ENCODE measurements at regions not wholly inside any gene's neighbourhood (a gene's known extent, or its start where the extent isn't known, plus 50 kb on each side); places are given as distances from the start of the nearest gene placed in this dataset.

DNA sequence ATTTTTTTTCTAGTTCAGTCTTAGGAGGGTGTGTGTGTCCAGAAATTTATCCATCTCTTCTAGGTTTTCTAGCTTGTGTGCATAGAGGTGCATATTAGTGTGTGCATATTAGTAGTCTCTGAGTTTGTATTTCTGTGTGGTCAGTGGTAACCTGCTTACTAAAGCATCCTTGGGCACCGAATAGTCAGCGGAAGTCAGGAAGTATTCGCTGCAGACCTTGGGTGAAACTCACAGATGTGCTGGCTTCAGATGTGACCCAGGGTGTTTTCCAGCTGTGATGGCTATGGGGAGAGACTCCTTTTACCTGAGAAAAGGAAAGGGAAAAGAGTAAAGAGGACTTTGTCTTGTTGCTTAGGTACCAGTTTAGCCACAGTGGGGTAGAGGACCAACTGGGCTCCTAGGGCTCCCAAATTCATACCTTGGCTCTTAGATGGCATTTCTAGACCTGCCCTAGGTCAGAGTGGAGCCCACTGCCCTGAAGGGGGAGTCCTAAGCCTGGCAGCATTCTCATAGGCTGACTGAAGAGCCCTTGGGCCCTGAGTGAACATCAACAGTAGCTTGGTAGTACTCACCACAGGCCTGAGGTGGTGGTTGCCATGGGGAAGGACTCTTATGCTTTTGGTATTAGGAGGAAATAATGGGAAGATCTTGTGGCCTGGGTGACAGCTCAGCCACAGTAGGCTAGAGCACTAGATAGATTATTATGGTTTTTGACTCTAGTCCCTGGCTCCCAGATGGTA is 286.0 kb upstream of the ZPLD1 start:
- H3K4me3 ChIP-seq (ENCODE audit: low read depth, low read length) = no peak overlapping the region
- no peak for DNase-seq (ENCODE audit: low read depth, low spot score)
- POLR2A ChIA-PET = no interaction called here
- TF ChIP-seq, protein P1, sequence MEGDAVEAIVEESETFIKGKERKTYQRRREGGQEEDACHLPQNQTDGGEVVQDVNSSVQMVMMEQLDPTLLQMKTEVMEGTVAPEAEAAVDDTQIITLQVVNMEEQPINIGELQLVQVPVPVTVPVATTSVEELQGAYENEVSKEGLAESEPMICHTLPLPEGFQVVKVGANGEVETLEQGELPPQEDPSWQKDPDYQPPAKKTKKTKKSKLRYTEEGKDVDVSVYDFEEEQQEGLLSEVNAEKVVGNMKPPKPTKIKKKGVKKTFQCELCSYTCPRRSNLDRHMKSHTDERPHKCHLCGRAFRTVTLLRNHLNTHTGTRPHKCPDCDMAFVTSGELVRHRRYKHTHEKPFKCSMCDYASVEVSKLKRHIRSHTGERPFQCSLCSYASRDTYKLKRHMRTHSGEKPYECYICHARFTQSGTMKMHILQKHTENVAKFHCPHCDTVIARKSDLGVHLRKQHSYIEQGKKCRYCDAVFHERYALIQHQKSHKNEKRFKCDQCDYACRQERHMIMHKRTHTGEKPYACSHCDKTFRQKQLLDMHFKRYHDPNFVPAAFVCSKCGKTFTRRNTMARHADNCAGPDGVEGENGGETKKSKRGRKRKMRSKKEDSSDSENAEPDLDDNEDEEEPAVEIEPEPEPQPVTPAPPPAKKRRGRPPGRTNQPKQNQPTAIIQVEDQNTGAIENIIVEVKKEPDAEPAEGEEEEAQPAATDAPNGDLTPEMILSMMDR (IDR thresholded peaks at IDR 0.05; ENCODE audit: insufficient read depth, low read length, missing control alignments) = no peak
- CTCF ChIA-PET = interaction anchor here (2.1 kb wide), 1 partner anchor 13 kb away, joined by 7 read pairs; no protein-coding TSS in a partner anchor

DNA sequence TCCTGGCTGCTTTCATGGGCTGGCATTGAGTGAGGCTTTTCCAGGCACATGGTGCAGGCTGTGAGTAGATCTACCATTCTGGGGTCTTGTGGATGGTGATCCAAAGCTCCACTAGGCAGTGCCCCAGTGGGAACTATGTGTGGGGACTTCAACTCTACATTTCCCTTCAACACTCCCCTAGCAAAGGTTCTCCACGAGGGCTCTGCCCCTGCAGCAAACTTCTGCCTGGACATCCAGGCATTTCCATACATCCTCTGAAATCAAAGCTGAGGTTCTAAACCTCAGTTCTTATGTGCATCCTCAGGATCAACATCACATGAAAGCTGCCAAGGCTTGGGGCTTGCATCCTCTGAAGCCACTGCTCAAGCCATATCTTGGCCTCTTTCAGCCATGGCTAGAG is 282.9 kb upstream of the ZPLD1 start:
- no peak for DNase-seq (ENCODE audit: low read depth, low spot score)
- POLR2A ChIA-PET = no interaction called here
- TF ChIP-seq, protein P1 (IDR thresholded peaks at IDR 0.05; ENCODE audit: insufficient read depth, low read length, missing control alignments) = no peak
- H3K4me3 ChIP-seq (ENCODE audit: low read depth, low read length) = no peak overlapping the region
- CTCF ChIA-PET = interaction anchor here (1.0 kb wide), 1 partner anchor 77 kb away, joined by 3 read pairs; no protein-coding TSS in a partner anchor

DNA sequence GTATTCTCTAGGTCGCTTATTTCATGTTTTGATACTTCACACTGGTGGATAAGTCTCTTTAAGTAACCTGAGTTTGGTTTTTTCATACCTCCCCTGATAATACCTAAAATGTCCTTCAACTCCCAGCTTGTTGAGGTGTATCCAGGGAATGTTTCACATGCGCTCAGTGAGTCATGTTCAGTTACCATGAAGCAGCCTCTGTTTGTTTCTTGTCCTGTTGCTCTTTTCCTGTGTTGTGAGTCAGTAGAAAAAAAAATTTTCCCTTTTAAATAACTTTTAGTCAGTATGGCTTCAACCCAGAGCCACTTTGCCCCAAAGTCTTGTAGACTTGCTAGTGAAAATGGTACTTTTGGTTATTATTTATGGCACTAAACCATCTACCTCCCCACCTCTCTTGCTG is 278.4 kb upstream of the ZPLD1 start:
- TF ChIP-seq, protein P1 (IDR thresholded peaks at IDR 0.05; ENCODE audit: insufficient read depth, low read length, missing control alignments) = no peak
- DNase-seq (ENCODE audit: low read depth, low spot score) = no peak
- CTCF ChIA-PET = no interaction called here
- POLR2A ChIA-PET = interaction anchor here (1.3 kb wide), 1 partner anchor 14 kb away, joined by 3 read pairs; no protein-coding TSS in a partner anchor
- no peak overlapping the region for H3K4me3 ChIP-seq (ENCODE audit: low read depth, low read length)

DNA sequence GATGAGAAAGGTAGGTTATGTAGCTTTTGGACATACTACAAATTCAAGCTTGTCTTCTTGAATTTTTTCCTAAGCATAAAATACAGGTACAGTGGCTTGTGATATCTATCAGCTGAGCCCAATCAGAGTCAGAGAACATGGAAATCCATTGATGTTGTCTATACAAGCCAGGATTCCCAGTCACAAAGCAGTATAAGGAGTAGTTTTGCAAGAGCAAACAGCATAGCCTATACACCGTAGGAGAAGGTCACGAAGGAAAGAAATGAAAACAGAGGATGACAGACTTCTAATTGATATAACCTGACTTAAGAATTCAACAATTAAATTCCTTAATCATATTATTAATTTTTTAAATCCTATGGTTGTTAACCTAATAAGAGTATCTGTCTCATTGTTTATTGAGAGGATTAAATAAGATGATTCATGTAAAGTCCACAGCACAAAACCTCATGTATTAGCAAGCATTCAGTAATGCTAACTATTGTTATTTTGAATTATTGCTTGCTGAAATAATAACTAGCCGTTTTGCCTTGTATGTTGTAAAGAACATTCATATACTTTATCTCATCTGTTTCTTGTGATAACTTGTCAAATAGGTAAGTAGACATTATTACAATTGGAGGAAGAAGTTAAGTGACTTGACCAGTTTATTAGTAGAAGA is 276.6 kb upstream of the ZPLD1 start:
- DNase-seq (ENCODE audit: low read depth, low spot score) = no peak
- H3K4me3 ChIP-seq (ENCODE audit: low read depth, low read length) = no peak overlapping the region
- TF ChIP-seq, protein P1 (IDR thresholded peaks at IDR 0.05; ENCODE audit: insufficient read depth, low read length, missing control alignments) = no peak
- ChIA-PET POLR2A (interaction anchor here (0.6 kb wide), 1 partner anchor 47 kb away, joined by 6 read pairs; no protein-coding TSS in a partner anchor), CTCF (no interaction called here)

DNA sequence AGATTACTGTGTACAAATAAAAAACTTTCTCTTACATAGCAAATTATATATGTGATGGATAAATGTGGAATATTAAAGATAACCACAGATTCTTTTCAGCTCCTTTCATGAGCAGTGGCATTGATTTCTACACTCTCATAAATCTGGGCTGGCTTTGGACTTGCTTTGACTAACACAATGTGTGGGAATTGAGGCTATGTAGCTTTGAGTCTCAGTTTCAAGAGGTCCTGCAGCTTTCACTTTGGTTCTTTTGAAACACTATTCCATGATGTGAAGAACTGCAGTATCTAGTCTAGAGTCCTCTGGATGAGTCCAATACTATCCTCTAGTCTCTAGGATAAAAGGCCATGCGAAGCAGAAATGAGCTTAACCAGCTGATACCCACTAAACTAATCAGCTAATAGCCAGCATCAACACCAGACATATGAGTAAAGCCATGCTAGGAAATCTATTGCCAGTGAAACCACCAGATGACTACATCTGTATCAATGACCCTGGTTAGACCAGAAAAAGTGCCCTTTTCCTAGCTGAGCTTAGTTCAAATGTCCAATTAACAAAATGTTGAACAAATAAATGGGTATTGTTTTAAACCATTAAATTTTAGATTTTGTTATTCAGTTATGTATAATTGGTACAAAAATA is 274.9 kb upstream of the ZPLD1 start:
- ChIA-PET POLR2A (no interaction called here), CTCF (no interaction called here)
- DNase-seq (ENCODE audit: low read depth, low spot score) = no peak
- TF ChIP-seq, protein P1 (IDR thresholded peaks at IDR 0.05; ENCODE audit: insufficient read depth, low read length, missing control alignments) = no peak
- no peak overlapping the region for H3K4me3 ChIP-seq (ENCODE audit: low read depth, low read length)

All from AG04449 (cell line).